Choroid plexus epithelial cell (primary cell): ENCODE measurements at regions not wholly inside any gene's neighbourhood (a gene's known extent, or its start where the extent isn't known, plus 50 kb on each side); places are given as distances from the start of the nearest gene placed in this dataset.
A peak's percentile ranks its signal among the peaks of the same experiment; 100 is the strongest.
"Not testable (repeated sequence)": the region's sequence is repeated elsewhere in the genome, so short reads cannot be mapped to it uniquely, and the experiment has no call there.

Experiments
- DNase-seq: peaks from one replicate; pipeline ENCODE4 v3.0.0-alpha.2; 2010; ENCODE audit warnings: low read depth
- H3K4me3 ChIP-seq: 2 replicates; pipeline ENCODE4 v1.5.1; 2011; ENCODE audit warnings: low read depth, mild to moderate bottlenecking, control low read depth, low read length, moderate library complexity
- TF ChIP-seq, protein P1 (sequence below): conservative IDR thresholded peaks from 2 replicates; pipeline ENCODE4 v1.5.1; 2011; ENCODE audit warnings: low read depth, mild to moderate bottlenecking, control low read depth, inconsistent platforms, low read length, moderate library complexity

DNA sequence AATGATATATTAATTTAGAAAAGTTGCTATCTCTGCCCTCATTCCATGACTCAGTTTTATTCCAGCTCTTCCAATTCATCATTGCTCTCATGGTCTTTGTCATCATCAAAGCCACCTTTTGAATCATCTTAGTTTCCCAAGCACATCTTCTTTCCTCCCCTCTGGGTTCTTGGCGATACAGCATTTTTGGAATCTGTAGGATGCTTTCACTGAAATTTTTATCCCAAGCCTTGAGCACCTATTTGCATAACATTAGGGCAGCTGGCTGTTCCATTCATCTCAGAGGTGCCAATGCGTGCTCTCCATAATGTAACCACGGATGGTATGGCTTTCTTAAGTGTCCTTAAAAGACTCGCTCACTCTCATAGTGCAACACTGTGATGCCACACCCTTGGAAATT, 100.4 kb downstream of the SNX5 start:
- TF ChIP-seq, protein P1, sequence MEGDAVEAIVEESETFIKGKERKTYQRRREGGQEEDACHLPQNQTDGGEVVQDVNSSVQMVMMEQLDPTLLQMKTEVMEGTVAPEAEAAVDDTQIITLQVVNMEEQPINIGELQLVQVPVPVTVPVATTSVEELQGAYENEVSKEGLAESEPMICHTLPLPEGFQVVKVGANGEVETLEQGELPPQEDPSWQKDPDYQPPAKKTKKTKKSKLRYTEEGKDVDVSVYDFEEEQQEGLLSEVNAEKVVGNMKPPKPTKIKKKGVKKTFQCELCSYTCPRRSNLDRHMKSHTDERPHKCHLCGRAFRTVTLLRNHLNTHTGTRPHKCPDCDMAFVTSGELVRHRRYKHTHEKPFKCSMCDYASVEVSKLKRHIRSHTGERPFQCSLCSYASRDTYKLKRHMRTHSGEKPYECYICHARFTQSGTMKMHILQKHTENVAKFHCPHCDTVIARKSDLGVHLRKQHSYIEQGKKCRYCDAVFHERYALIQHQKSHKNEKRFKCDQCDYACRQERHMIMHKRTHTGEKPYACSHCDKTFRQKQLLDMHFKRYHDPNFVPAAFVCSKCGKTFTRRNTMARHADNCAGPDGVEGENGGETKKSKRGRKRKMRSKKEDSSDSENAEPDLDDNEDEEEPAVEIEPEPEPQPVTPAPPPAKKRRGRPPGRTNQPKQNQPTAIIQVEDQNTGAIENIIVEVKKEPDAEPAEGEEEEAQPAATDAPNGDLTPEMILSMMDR = no peak
- H3K4me3 ChIP-seq = no peak overlapping the region
- DNase-seq = no peak

GRCh38 chr20:17867131-17867925, 101.3 kb downstream of the SNX5 start:
- DNase-seq = no peak
- no peak overlapping the region for H3K4me3 ChIP-seq
- TF ChIP-seq, protein P1 = no peak

DNA sequence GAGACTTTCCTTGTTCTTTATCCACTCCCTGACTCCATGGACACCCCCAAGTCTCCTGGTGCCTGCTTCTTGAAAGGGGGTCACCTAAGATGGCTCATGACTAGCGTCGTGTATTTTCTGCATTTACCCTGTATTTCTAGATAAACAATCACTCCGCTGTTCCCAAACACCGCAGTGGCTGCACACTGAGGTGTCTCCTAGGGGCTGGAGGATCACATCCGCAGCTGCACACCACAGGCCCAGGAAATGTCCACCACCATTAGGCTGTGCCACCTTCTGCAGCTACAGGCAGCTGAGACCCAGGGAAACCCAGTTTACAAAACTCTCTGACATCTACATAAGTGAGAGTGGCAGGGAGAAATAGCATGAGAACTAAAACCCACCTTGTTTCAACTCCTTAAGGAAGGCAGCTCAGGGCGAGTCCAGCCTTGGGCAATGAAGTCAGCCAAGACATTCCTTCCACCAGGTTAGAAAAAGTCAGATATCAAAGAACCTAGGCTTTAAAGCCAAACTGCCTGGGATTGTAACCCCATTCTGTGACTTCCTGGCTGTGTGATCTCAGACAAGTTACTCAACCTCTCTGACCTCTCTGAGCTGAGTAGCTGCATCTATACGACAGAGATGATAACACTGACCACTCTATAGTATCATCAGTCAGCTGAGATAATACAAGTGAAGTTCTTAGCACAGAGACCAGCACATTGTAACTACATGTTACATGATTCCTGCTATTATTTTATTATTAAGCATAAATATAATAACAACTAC, 102.2 kb downstream of the SNX5 start:
- TF ChIP-seq, protein P1 = peak; percentile 17
- no peak overlapping the region for H3K4me3 ChIP-seq
- DNase-seq = no peak

- DNase-seq = no peak
- H3K4me3 ChIP-seq = no peak overlapping the region
- TF ChIP-seq, protein P1 = no peak
These were observed 104.9 kb downstream of the SNX5 start for GRCh38 chr20:17863577-17864292.

DNA sequence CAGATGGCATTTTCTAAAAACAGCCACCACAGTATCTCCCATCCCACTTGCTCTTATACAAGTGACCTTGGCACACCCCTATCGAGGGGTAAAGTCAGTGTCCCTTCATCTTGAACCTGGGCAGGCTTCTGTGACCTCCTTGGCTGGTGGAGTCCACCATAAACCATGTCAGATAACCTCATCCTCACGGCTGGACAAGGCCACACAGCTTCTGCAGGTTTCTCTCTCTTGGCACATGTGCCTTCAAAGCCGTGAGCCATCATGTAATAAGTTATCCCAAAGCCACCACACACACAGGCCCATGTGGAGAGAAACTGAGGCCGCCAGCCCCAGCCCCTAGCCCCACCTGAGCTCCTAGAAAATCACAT, 105.4 kb downstream of the SNX5 start:
- TF ChIP-seq, protein P1 = no peak
- DNase-seq = no peak

GRCh38 chr20:17862171-17862570, 106.4 kb downstream of the SNX5 start:
- no peak for DNase-seq
- TF ChIP-seq, protein P1 = no peak
- H3K4me3 ChIP-seq = no peak overlapping the region

More for the DNA sequence above, 105.4 kb downstream of the SNX5 start:
- no peak overlapping the region for H3K4me3 ChIP-seq

GRCh38 chr20:17861620-17862019, 107.0 kb downstream of the SNX5 start:
- H3K4me3 ChIP-seq, DNase-seq: not testable (repeated sequence)
